Smooth muscle cell (in vitro differentiated cells): ENCODE measurements at regions not wholly inside any gene's neighbourhood (a gene's known extent, or its start where the extent isn't known, plus 50 kb on each side); places are given as distances from the start of the nearest gene placed in this dataset.

ENCODE experiments used
- DNase-seq: peaks from one replicate; lab custom pipeline; 2025; ENCODE audit not compliant: unreplicated experiment; lab: John Stamatoyannopoulos, UW
- H2AFZ ChIP-seq: fragments of 200-600 bp; sonication (generic); 2 replicates; pipeline ENCODE4 v1.6.0; 2016; ENCODE audit warnings: antibody characterized with exemption, low read depth, mild to moderate bottlenecking
- H3F3A ChIP-seq: fragments of 200-600 bp; sonication (generic); 2 replicates; pipeline ENCODE4 v1.6.0; 2017; ENCODE audit warnings: antibody characterized with exemption, low read depth
- H3K27ac ChIP-seq: fragments of 200-600 bp; sonication (generic); 2 replicates; pipeline ENCODE4 v1.5.1; 2016; ENCODE audit warnings: low read depth, mild to moderate bottlenecking
- H3K27me3 ChIP-seq: fragments of 200-600 bp; sonication (generic); 2 replicates; pipeline ENCODE4 v1.6.1; 2016; ENCODE audit warnings: low read depth, mild to moderate bottlenecking
- H3K36me3 ChIP-seq: fragments of 200-600 bp; sonication (generic); 2 replicates; pipeline ENCODE4 v1.5.1; 2016; ENCODE audit warnings: low read depth
- H3K4me1 ChIP-seq: fragments of 200-600 bp; sonication (generic); 2 replicates; pipeline ENCODE4 v1.5.1; 2016; ENCODE audit warnings: low read depth
- H3K4me2 ChIP-seq: fragments of 200-600 bp; sonication (generic); 2 replicates; pipeline ENCODE4 v1.6.0; 2016; ENCODE audit warnings: mild to moderate bottlenecking
- H3K4me3 ChIP-seq: fragments of 200-600 bp; sonication (generic); 2 replicates; pipeline ENCODE4 v1.5.1; 2016; ENCODE audit warnings: mild to moderate bottlenecking
- H3K79me2 ChIP-seq: fragments of 200-600 bp; sonication (generic); 2 replicates; pipeline ENCODE4 v1.6.0; 2016; ENCODE audit warnings: low read depth, mild to moderate bottlenecking
- H3K9ac ChIP-seq: fragments of 200-600 bp; sonication (generic); 2 replicates; pipeline ENCODE4 v1.6.0; 2016; ENCODE audit warnings: low read depth
- H3K9me3 ChIP-seq: fragments of 200-600 bp; sonication (generic); replicated peaks from 2 replicates; pipeline ENCODE4 v1.5.1; 2016; ENCODE audit warnings: low read depth
- H4K20me1 ChIP-seq: fragments of 200-600 bp; sonication (generic); 2 replicates; pipeline ENCODE4 v1.6.0; 2016; ENCODE audit warnings: low read depth
- WGBS: methylation state at CpG from one replicate; pipeline ENCODE4 v1.1.7; 2016; ENCODE audit warnings: low lambda C conversion rate; 5-methylcytosine and 5-hydroxymethylcytosine counted together
- TF ChIP-seq, protein P1 (sequence below): fragments of 200-600 bp; sonication (generic); IDR thresholded peaks from 2 replicates; pipeline ENCODE4 v1.5.1; 2017; ENCODE audit warnings: borderline replicate concordance, mild to moderate bottlenecking, antibody characterized with exemption; ENCODE audit not compliant: insufficient read depth, poor library complexity, severe bottlenecking

GRCh38 chr6:68013780-68014515 lies 621.1 kb upstream of the ADGRB3 start:
- Histone ChIP-seq H3K4me3 (no peak overlapping the region), H3K79me2 (no peaks in the 10 kb centered on the region), H3K4me2 (no peak overlapping the region), H3K27me3 (no peaks in the 10 kb centered on the region), H3K27ac (no peak overlapping the region), H3F3A (no peaks in the 10 kb centered on the region), H4K20me1 (no peaks in the 10 kb centered on the region), H3K9ac (no peak overlapping the region), H3K9me3 (no peaks in the 10 kb centered on the region), H3K36me3 (no peaks in the 10 kb centered on the region), H2AFZ (no peak overlapping the region), H3K4me1 (peaks cover 2% of the 10 kb centered on the region)
- no peak for DNase-seq
- TF ChIP-seq, protein P1, sequence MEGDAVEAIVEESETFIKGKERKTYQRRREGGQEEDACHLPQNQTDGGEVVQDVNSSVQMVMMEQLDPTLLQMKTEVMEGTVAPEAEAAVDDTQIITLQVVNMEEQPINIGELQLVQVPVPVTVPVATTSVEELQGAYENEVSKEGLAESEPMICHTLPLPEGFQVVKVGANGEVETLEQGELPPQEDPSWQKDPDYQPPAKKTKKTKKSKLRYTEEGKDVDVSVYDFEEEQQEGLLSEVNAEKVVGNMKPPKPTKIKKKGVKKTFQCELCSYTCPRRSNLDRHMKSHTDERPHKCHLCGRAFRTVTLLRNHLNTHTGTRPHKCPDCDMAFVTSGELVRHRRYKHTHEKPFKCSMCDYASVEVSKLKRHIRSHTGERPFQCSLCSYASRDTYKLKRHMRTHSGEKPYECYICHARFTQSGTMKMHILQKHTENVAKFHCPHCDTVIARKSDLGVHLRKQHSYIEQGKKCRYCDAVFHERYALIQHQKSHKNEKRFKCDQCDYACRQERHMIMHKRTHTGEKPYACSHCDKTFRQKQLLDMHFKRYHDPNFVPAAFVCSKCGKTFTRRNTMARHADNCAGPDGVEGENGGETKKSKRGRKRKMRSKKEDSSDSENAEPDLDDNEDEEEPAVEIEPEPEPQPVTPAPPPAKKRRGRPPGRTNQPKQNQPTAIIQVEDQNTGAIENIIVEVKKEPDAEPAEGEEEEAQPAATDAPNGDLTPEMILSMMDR, result no peak
- 88% methylated on average over 4 of the region's 4 CpGs for WGBS

DNA sequence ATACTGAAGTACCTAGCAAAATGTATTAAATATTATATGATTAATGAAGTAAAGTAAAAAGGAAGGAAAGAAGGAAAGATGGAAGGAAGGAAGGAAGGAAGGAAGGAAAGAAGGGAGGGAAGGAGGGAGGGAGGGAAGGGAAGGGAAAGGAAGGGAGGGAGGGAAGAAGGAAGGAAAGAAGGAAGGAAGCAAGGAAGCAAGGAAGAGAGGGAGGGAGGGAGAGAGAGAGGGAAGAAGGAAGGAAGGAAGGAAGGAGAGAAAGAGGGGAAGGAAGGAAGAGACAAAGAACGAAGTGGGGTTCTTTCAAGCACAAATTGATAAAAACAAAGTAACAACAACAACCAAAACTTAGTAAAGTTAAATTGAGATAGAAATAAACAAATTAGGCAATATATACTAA lies 622.3 kb upstream of the ADGRB3 start:
- Histone ChIP-seq H3K4me3 (no peak overlapping the region), H3K9ac (no peak overlapping the region), H3K27me3 (no peaks in the 10 kb centered on the region), H2AFZ (no peak overlapping the region), H3F3A (no peaks in the 10 kb centered on the region), H3K79me2 (no peaks in the 10 kb centered on the region), H3K36me3 (no peaks in the 10 kb centered on the region), H3K9me3 (no peaks in the 10 kb centered on the region), H3K4me2 (no peak overlapping the region), H4K20me1 (no peaks in the 10 kb centered on the region), H3K4me1 (peaks cover 2% of the 10 kb centered on the region), H3K27ac (no peak overlapping the region)
- WGBS, result 88% methylated on average over 1 of the region's 1 CpG
- TF ChIP-seq, protein P1, result no peak
- no peak for DNase-seq

- Histone ChIP-seq H3K4me1 (no peaks in the 10 kb centered on the region), H4K20me1 (no peaks in the 10 kb centered on the region), H3K79me2 (no peaks in the 10 kb centered on the region), H3K9me3 (no peaks in the 10 kb centered on the region), H3K9ac (no peak overlapping the region), H3K4me2 (no peak overlapping the region), H2AFZ (no peak overlapping the region), H3K4me3 (no peak overlapping the region), H3K36me3 (no peaks in the 10 kb centered on the region), H3F3A (no peaks in the 10 kb centered on the region), H3K27me3 (no peaks in the 10 kb centered on the region), H3K27ac (no peak overlapping the region)
- 91% methylated on average over 4 of the region's 4 CpGs for WGBS
- TF ChIP-seq, protein P1, result no peak
- no peak for DNase-seq
These were observed 624.1 kb upstream of the ADGRB3 start for GRCh38 chr6:68010936-68011335.

DNA sequence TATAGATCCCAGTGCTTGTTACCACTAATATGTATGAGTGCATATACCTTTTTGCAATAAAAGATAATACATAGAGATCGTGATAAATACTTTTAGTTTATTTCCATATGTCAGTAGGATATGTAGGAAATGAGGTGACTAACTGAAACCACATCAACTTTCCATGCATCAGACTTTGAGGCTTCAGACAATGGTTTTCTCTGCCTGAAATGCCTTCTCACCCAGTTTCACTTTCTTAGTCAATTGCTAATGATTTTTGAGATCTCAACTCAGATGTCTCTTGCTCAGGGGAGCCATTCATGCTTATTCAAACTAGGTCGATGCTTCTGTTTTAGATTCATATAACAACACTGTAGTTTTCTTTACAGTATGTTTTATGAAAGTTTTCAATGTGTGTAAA lies 626.6 kb upstream of the ADGRB3 start:
- WGBS, result 65% methylated on average over 2 of the region's 2 CpGs
- TF ChIP-seq, protein P1, result no peak
- Histone ChIP-seq H3F3A (no peaks in the 10 kb centered on the region), H3K27me3 (no peaks in the 10 kb centered on the region), H3K79me2 (no peaks in the 10 kb centered on the region), H3K9ac (no peak overlapping the region), H3K9me3 (no peaks in the 10 kb centered on the region), H3K4me1 (no peaks in the 10 kb centered on the region), H3K4me3 (no peak overlapping the region), H3K36me3 (no peaks in the 10 kb centered on the region), H2AFZ (no peak overlapping the region), H3K27ac (no peak overlapping the region), H3K4me2 (no peak overlapping the region), H4K20me1 (no peaks in the 10 kb centered on the region)
- no peak for DNase-seq
